ENCODE measurements at regions not wholly inside any gene's neighbourhood (a gene's known extent, or its start where the extent isn't known, plus 50 kb on each side); places are given as distances from the start of the nearest gene placed in this dataset.

DNA sequence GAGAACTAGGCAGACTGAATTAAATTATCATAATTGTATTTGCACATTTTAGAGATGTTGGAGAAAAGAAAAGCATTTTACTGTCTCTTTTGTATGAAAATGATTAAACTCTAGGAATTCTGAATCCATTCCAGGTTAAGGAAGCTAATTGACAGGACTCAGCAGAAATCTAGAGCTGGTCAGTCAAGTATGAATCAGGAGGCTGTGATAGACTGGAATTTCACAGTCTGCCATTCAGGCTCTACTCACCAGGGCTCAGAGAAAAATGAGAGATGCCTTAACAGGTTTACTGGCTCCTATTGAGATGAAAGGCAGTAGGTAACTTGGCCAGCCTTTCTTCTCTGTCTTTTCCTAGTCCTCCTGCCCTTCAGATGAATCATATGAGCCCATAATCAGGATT, 693.9 kb upstream of the CHORDC1 start:
- Histone ChIP-seq H3K27me3 (replicated peaks; ENCODE audit: insufficient read depth, low read depth, low read length, poor library complexity) (no peaks in the 10 kb centered on the region), H3K4me3 (ENCODE audit: low read depth, low read length, poor library complexity, severe bottlenecking) (no peak overlapping the region), H3K27ac (ENCODE audit: low read depth, low read length, poor library complexity, severe bottlenecking) (no peak overlapping the region), H3K36me3 (ENCODE audit: insufficient read depth, low read length, poor library complexity, severe bottlenecking) (no peaks in the 10 kb centered on the region), H3K9me3 (ENCODE audit: low read depth, low read length, poor library complexity, severe bottlenecking) (no peaks in the 10 kb centered on the region), H3K4me1 (ENCODE audit: insufficient read depth, low read length, poor library complexity, severe bottlenecking) (peaks cover 20% of the 10 kb centered on the region)
- intact Hi-C loops (cut with micrococcal nuclease; ENCODE audit: unreplicated experiment): loop anchor here (10.0 kb wide), 1 partner anchor 1968 kb away; no protein-coding TSS in a partner anchor
- no peak for DNase-seq (ENCODE audit: low spot score)
- POLR2A ChIA-PET (ENCODE audit: low non-redundant PET): no interaction called here
- CTCF ChIA-PET: no interaction called here
- TF ChIP-seq EZH2 (IDR thresholded peaks at IDR 0.05; ENCODE audit: borderline replicate concordance, low read depth, low read length, poor library complexity, severe bottlenecking): no peak
- TF ChIP-seq, protein P1, sequence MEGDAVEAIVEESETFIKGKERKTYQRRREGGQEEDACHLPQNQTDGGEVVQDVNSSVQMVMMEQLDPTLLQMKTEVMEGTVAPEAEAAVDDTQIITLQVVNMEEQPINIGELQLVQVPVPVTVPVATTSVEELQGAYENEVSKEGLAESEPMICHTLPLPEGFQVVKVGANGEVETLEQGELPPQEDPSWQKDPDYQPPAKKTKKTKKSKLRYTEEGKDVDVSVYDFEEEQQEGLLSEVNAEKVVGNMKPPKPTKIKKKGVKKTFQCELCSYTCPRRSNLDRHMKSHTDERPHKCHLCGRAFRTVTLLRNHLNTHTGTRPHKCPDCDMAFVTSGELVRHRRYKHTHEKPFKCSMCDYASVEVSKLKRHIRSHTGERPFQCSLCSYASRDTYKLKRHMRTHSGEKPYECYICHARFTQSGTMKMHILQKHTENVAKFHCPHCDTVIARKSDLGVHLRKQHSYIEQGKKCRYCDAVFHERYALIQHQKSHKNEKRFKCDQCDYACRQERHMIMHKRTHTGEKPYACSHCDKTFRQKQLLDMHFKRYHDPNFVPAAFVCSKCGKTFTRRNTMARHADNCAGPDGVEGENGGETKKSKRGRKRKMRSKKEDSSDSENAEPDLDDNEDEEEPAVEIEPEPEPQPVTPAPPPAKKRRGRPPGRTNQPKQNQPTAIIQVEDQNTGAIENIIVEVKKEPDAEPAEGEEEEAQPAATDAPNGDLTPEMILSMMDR (conservative IDR thresholded peaks at IDR 0.05; ENCODE audit: low read depth, low read length): no peak
- no TSS peak for BruUV-seq (replicated peaks)

DNA sequence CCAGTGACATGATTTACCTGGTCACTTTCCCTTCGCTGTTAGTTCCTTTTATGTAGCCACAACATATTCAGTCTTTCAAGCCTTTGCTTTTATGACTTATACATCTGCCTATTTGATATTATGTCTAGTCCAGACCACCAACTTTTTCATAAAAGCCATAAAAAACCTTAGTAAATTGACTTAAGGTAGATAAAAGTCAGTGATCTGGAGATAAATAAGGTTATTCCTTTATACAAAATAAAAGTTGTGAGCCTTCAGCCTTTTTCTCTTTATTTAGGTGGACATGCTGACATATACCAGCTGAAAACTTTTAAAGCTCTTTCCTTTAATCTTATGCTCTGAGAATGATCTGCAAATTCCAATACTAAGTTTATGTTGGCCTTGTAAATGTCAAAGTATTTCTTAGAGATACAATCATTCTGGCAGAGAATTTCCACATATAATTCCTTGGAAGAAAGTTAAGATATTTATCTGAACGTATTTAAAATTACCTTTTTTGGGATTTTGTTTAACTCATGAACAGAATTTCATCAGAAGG, 690.4 kb upstream of the CHORDC1 start:
- no TSS peak for BruUV-seq (replicated peaks)
- H3K27ac ChIP-seq (ENCODE audit: low read depth, low read length, poor library complexity, severe bottlenecking): no peak overlapping the region
- no peaks in the 10 kb centered on the region for H3K27me3 ChIP-seq (replicated peaks; ENCODE audit: insufficient read depth, low read depth, low read length, poor library complexity)
- intact Hi-C loops (cut with micrococcal nuclease; ENCODE audit: unreplicated experiment): loop anchor here (10.0 kb wide), 1 partner anchor 1972 kb away; no protein-coding TSS in a partner anchor
- TF ChIP-seq EZH2 (IDR thresholded peaks at IDR 0.05; ENCODE audit: borderline replicate concordance, low read depth, low read length, poor library complexity, severe bottlenecking): no peak
- TF ChIP-seq, protein P1 (conservative IDR thresholded peaks at IDR 0.05; ENCODE audit: low read depth, low read length): no peak
- no peaks in the 10 kb centered on the region for H3K9me3 ChIP-seq (ENCODE audit: low read depth, low read length, poor library complexity, severe bottlenecking)
- DNase-seq (ENCODE audit: low spot score): no peak
- no peaks in the 10 kb centered on the region for H3K36me3 ChIP-seq (ENCODE audit: insufficient read depth, low read length, poor library complexity, severe bottlenecking)
- ChIA-PET POLR2A (ENCODE audit: low non-redundant PET) (no interaction called here), CTCF (no interaction called here)
- no peaks in the 10 kb centered on the region for H3K4me1 ChIP-seq (ENCODE audit: insufficient read depth, low read length, poor library complexity, severe bottlenecking)
- H3K4me3 ChIP-seq (ENCODE audit: low read depth, low read length, poor library complexity, severe bottlenecking): no peak overlapping the region

DNA sequence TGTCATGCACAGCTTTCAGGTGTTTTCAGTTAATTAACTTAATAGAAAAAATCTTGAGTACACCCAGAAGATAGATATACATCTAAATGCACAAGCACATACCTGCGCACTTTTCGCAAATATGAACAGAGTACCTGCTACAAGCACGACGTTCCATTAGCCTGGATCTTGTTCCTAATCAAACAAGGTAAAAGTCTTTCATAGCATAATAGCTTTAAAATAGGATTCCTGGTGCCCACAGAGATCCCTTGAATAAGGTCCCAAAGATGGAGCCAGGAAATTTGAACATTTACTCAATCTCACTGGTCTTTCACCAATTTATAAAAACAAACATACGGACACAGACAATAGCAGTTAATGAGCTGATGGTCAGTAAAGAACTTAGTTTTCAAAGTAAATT, 689.8 kb upstream of the CHORDC1 start:
- no TSS peak for BruUV-seq (replicated peaks)

More for the DNA sequence above, 689.8 kb upstream of the CHORDC1 start:
- H3K9me3 ChIP-seq (ENCODE audit: low read depth, low read length, poor library complexity, severe bottlenecking): no peaks in the 10 kb centered on the region
- no peak for TF ChIP-seq EZH2 (IDR thresholded peaks at IDR 0.05; ENCODE audit: borderline replicate concordance, low read depth, low read length, poor library complexity, severe bottlenecking)
- TF ChIP-seq, protein P1 (conservative IDR thresholded peaks at IDR 0.05; ENCODE audit: low read depth, low read length): no peak
- H3K4me3 ChIP-seq (ENCODE audit: low read depth, low read length, poor library complexity, severe bottlenecking): no peak overlapping the region
- no peaks in the 10 kb centered on the region for H3K4me1 ChIP-seq (ENCODE audit: insufficient read depth, low read length, poor library complexity, severe bottlenecking)
- ChIA-PET CTCF (no interaction called here), POLR2A (ENCODE audit: low non-redundant PET) (no interaction called here)
- intact Hi-C loops (cut with micrococcal nuclease; ENCODE audit: unreplicated experiment): loop anchor here (10.0 kb wide), 1 partner anchor 1972 kb away; no protein-coding TSS in a partner anchor
- no peak for DNase-seq (ENCODE audit: low spot score)
- H3K36me3 ChIP-seq (ENCODE audit: insufficient read depth, low read length, poor library complexity, severe bottlenecking): no peaks in the 10 kb centered on the region
- H3K27ac ChIP-seq (ENCODE audit: low read depth, low read length, poor library complexity, severe bottlenecking): no peak overlapping the region
- H3K27me3 ChIP-seq (replicated peaks; ENCODE audit: insufficient read depth, low read depth, low read length, poor library complexity): no peaks in the 10 kb centered on the region
